Neural cell (in vitro differentiated cells): ENCODE measurements at regions not wholly inside any gene's neighbourhood (a gene's known extent, or its start where the extent isn't known, plus 50 kb on each side); places are given as distances from the start of the nearest gene placed in this dataset.

Source experiments
- H2AFZ ChIP-seq: fragments of 200-600, 300-800 bp; sonication (generic), shearing (Covaris generic); 2 replicates; pipeline ENCODE4 v1.6.0; 2014; ENCODE audit warnings: low read depth, mild to moderate bottlenecking, antibody characterized with exemption, low read length, moderate library complexity
- H3F3A ChIP-seq: fragments of 200-600 bp; shearing (Covaris generic); 2 replicates; pipeline ENCODE4 v1.6.1; 2016; ENCODE audit warnings: mild to moderate bottlenecking, moderate library complexity, mixed read lengths, antibody characterized with exemption, low read length; ENCODE audit not compliant: insufficient read depth, poor library complexity, severe bottlenecking
- H3K27ac ChIP-seq: fragments of 200-600, 300-800 bp; sonication (generic), shearing (Covaris generic); 2 replicates; pipeline ENCODE4 v1.5.1; 2014; ENCODE audit warnings: mild to moderate bottlenecking, low read length, moderate library complexity
- H3K27me3 ChIP-seq: fragments of 300-800, 200-600 bp; sonication (generic), shearing (Covaris generic); 2 replicates; pipeline ENCODE4 v1.6.0; 2014; ENCODE audit warnings: mild to moderate bottlenecking, low read depth, low read length, moderate library complexity; ENCODE audit not compliant: insufficient read depth
- H3K36me3 ChIP-seq: fragments of 300-800, 200-600 bp; sonication (generic), shearing (Covaris generic); 2 replicates; pipeline ENCODE4 v1.5.1; 2014; ENCODE audit warnings: mild to moderate bottlenecking, antibody characterized with exemption, low read length, moderate library complexity; ENCODE audit not compliant: insufficient read depth
- H3K4me2 ChIP-seq: fragments of 300-800, 200-600 bp; sonication (generic), shearing (Covaris generic); 2 replicates; pipeline ENCODE4 v1.6.0; 2014; ENCODE audit warnings: mild to moderate bottlenecking, low read length
- H3K4me3 ChIP-seq: fragments of 300-800, 200-600 bp; sonication (generic), shearing (Covaris generic); 2 replicates; pipeline ENCODE4 v1.5.1; 2014; ENCODE audit warnings: mild to moderate bottlenecking, low read length, moderate library complexity
- H3K79me2 ChIP-seq: fragments of 200-600 bp; shearing (Covaris generic); replicated peaks from 2 replicates; pipeline ENCODE4 v1.6.0; 2014; ENCODE audit warnings: mild to moderate bottlenecking, low read length, moderate library complexity; ENCODE audit not compliant: insufficient read depth
- H3K9ac ChIP-seq: fragments of 300-800, 200-600 bp; sonication (generic), shearing (Covaris generic); 2 replicates; pipeline ENCODE4 v1.6.1; 2016; ENCODE audit warnings: mild to moderate bottlenecking, low read length, mixed read lengths
- H3K9me2 ChIP-seq: fragments of 200-600 bp; shearing (Covaris generic); 2 replicates; pipeline ENCODE4 v1.6.1; 2016; ENCODE audit warnings: mild to moderate bottlenecking, low read length, mixed read lengths; ENCODE audit not compliant: insufficient read depth
- H3K9me3 ChIP-seq: fragments of 200-600, 300-800 bp; sonication (generic), shearing (Covaris generic); 2 replicates; pipeline ENCODE4 v1.6.1; 2016; ENCODE audit warnings: mild to moderate bottlenecking, mixed run types, low read length, moderate library complexity, mixed read lengths
- H4K20me1 ChIP-seq: fragments of 200-600 bp; shearing (Covaris generic); 2 replicates; pipeline ENCODE4 v1.6.1; 2016; ENCODE audit warnings: mild to moderate bottlenecking, mixed run types; ENCODE audit not compliant: insufficient read depth
- EP300 ChIP-seq: fragments of 450-650 bp; conservative IDR thresholded peaks from 2 replicates; pipeline ENCODE4 v1.6.1; 2014; ENCODE audit warnings: antibody characterized with exemption, mild to moderate bottlenecking, moderate library complexity; ENCODE audit not compliant: poor library complexity, severe bottlenecking
- EZH2 ChIP-seq: fragments of 200-600, 300-800 bp; shearing (Covaris generic), sonication (generic); IDR thresholded peaks from 2 replicates; pipeline ENCODE4 v1.6.1; 2014; ENCODE audit warnings: antibody characterized with exemption, low read length, borderline replicate concordance, mild to moderate bottlenecking; ENCODE audit not compliant: insufficient read depth, poor library complexity, severe bottlenecking
- MXI1 ChIP-seq: fragments of 450-650 bp; conservative IDR thresholded peaks from 2 replicates; pipeline ENCODE4 v1.6.1; 2014; ENCODE audit warnings: antibody characterized with exemption, mild to moderate bottlenecking; ENCODE audit not compliant: poor library complexity, severe bottlenecking
- POLR2AphosphoS5 ChIP-seq: IDR thresholded peaks from 2 replicates; pipeline ENCODE4 v1.6.1; 2012
- RAD21 ChIP-seq: fragments of 450-650 bp; conservative IDR thresholded peaks from 2 replicates; pipeline ENCODE4 v1.6.1; 2014; ENCODE audit warnings: antibody characterized with exemption, mild to moderate bottlenecking, moderate library complexity
- REST ChIP-seq: IDR thresholded peaks from 2 replicates; pipeline ENCODE4 v1.6.1; 2012; ENCODE audit warnings: borderline replicate concordance
- TAF1 ChIP-seq: IDR thresholded peaks from 2 replicates; pipeline ENCODE4 v1.6.1; 2012; ENCODE audit warnings: low read depth
- TF ChIP-seq, protein P1 (sequence below): fragments of 450-650 bp; IDR thresholded peaks from 2 replicates; pipeline ENCODE4 v1.5.1; 2014; ENCODE audit warnings: antibody characterized with exemption, mild to moderate bottlenecking, moderate library complexity; ENCODE audit not compliant: poor library complexity, severe bottlenecking

- Histone ChIP-seq H3K79me2 (no peaks in the 10 kb centered on the region), H3K9me2 (no peaks in the 10 kb centered on the region), H3K27me3 (no peaks in the 10 kb centered on the region), H3F3A (no peaks in the 10 kb centered on the region), H3K9me3 (no peaks in the 10 kb centered on the region), H3K36me3 (no peaks in the 10 kb centered on the region), H3K4me3 (no peak overlapping the region), H4K20me1 (no peaks in the 10 kb centered on the region), H3K27ac (no peak overlapping the region), H3K4me2 (no peak overlapping the region), H3K9ac (no peak overlapping the region), H2AFZ (no peak overlapping the region)
- TF ChIP-seq RAD21 (no peak), EP300 (no peak), MXI1 (no peak)
These were observed 68.8 kb upstream of the IFNG-AS1 start for GRCh38 chr12:67920413-67920812.

DNA sequence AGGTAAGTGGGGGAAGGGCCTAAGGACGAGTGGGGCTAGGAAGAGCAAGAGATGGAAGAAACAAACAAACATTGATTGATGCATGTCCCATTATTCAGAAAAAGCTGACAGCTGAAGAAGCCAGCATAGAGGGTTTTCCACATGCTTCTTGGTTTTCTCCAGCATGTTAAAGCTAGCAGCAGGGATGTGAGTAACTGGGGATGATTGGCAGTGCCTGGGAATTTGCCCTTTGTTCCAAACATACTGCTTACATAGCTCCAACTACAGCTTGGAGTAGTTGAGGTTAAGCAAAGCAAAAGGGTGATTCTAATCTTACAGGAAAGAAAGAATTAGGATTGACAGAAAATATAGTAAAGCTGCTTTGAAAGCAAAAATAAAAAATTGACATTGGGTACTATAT is 68.0 kb upstream of the IFNG-AS1 start:
- H3K4me3 ChIP-seq = no peak overlapping the region
- no peaks in the 10 kb centered on the region for H3K79me2 ChIP-seq
- no peaks in the 10 kb centered on the region for H3K9me2 ChIP-seq
- H3K9ac ChIP-seq = no peak overlapping the region
- H4K20me1 ChIP-seq = no peaks in the 10 kb centered on the region
- H3K27me3 ChIP-seq = no peaks in the 10 kb centered on the region
- no peaks in the 10 kb centered on the region for H3K9me3 ChIP-seq
- H3F3A ChIP-seq = no peaks in the 10 kb centered on the region
- peak overlapping the region; percentile 7 for H2AFZ ChIP-seq
- no peak overlapping the region for H3K27ac ChIP-seq
- no peak overlapping the region for H3K4me2 ChIP-seq
- TF ChIP-seq EZH2 = no peak
- peak; percentile 36 for TF ChIP-seq POLR2AphosphoS5
- TF ChIP-seq, protein P1, sequence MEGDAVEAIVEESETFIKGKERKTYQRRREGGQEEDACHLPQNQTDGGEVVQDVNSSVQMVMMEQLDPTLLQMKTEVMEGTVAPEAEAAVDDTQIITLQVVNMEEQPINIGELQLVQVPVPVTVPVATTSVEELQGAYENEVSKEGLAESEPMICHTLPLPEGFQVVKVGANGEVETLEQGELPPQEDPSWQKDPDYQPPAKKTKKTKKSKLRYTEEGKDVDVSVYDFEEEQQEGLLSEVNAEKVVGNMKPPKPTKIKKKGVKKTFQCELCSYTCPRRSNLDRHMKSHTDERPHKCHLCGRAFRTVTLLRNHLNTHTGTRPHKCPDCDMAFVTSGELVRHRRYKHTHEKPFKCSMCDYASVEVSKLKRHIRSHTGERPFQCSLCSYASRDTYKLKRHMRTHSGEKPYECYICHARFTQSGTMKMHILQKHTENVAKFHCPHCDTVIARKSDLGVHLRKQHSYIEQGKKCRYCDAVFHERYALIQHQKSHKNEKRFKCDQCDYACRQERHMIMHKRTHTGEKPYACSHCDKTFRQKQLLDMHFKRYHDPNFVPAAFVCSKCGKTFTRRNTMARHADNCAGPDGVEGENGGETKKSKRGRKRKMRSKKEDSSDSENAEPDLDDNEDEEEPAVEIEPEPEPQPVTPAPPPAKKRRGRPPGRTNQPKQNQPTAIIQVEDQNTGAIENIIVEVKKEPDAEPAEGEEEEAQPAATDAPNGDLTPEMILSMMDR = no peak
- peak; percentile 87 for TF ChIP-seq REST
- H3K36me3 ChIP-seq = no peaks in the 10 kb centered on the region

DNA sequence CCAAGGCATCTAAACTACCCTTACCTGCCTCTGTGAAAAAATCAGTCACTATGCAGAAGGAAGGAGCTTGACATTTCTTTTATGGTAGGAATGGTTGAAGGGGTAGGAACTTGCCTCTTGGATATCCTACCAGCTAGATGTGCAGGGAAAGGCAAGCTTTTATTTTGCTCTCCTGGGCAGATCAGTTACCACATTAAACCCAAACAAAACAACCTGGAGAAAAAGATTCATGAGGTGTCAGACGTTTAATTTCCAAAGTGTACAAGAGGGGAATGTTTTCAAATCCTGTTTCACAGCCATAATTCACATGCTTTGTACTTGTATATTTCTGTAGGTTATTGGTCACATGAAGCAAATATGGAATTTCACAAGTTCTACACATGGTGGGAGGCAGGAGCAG is 67.0 kb upstream of the IFNG-AS1 start:
- Histone ChIP-seq H3K9ac (no peak overlapping the region), H3K9me2 (no peaks in the 10 kb centered on the region), H3K27ac (no peak overlapping the region), H3K36me3 (no peaks in the 10 kb centered on the region), H3K4me3 (no peak overlapping the region), H3K9me3 (no peaks in the 10 kb centered on the region), H3K79me2 (no peaks in the 10 kb centered on the region), H3F3A (no peaks in the 10 kb centered on the region), H2AFZ (no peak overlapping the region), H4K20me1 (no peaks in the 10 kb centered on the region), H3K27me3 (no peaks in the 10 kb centered on the region), H3K4me2 (no peak overlapping the region)
- TF ChIP-seq TAF1 = no peak
